ENCODE measurements at regions not wholly inside any gene's neighbourhood (a gene's known extent, or its start where the extent isn't known, plus 50 kb on each side); places are given as distances from the start of the nearest gene placed in this dataset.
"Not testable (repeated sequence)": the region's sequence is repeated elsewhere in the genome, so short reads cannot be mapped to it uniquely, and the experiment has no call there.

DNA sequence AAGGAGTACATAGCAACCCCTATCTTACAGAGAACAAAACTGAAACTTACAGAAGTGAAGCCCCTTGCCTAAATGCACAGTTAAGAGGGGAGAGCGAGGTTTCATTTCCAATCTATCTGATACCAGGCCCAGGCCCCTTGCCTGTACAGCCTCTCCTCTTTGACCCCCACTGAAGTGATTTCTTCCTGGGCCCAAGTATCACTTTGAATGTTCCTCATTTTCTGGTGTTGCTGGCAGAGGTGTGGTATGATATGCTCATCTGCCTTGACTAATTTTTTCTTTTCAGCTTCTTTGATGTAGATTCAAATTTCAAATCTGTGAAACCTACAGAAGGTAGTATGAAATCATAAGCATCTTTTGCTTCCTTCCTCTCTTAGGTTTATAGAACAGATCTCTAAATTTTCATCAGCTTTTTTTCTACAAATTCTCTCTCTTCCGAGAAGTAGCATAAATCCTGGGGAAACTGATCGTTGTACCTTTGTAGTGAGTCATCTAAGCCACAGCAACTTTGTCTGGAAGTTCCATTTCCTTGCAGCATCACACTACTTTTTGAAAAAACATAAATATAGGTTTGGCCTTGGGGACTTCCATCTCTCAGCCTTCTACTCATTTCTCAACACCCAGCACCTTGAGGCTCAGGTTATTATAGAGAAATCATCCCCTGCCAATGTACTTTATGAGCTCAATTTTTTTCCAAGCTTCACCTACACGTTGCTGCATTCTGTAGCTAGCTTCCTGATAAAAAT is 402.4 kb upstream of the PTGER4 start:
- DNase-seq = no peak

DNA sequence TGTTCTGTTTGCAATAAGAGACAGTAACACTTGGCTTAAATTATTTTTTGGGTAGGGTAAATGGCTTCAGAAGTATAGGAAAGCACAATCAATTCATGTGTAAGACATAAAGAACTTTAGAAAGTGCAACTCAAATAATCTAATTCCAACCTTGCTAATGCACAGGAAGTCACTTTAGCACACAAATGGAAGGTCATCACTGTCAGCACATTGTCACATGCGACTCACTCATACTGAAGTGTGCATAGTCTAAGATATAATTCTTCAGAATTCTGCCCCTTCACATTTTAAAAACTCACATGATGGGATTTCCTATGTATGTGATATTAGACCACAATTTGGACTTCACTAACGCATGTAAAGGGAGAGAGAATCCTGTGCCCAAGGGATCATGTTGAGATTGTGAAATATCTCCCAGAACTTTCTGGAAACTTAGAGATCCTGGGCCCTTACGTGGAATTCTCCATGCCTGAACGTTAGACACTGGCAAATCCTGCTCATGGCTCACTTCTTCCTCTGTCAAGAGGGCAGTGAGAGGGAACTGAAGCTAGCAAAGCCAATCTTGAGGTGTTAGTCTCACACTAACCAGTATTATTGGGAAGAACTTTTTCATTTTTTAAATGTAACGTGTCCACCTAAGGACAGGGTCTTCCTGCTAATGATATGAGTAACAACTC is 403.2 kb upstream of the PTGER4 start:
- peak in 3 of 4 experiments; percentile 6 to 26 (median 18) for DNase-seq

DNA sequence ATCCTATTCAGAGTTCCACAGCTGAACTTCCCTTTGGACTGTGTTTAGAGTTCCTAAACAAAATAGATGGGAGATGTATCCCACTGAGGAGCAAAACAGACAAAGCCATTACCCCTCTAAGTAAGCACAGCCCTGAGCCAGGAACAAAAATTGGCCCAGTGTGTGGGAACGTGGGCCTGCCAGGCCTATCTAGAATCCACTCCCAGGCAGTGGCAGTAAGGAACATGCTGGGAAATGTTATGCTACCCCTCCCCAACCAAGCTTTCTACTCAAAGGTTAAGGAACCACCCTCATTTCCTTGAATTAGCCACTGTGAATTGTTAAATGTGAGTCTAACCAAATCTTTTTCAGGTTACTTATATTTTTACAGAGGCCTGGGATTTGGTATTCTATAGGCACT is 405.1 kb upstream of the PTGER4 start:
- no peak for DNase-seq

DNA sequence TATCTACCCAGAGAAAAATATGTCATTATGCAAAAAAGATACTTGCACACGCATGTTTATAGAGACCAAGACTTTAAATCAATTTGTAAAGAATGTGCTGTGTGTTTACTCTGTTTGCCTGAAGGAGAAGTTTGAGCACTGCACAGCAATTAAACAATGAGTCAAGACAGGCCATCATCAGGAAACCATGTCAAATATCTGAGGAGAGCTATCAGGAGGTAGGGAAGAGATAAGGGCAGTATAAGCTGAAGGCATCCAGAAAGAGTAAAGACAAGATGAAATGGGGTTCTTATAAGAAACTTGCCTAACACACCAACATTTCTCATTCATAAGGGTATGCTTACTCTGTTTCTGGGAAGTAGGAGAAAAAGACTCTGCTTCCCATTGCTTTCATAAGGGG is 405.8 kb upstream of the PTGER4 start:
- no peak for DNase-seq

DNA sequence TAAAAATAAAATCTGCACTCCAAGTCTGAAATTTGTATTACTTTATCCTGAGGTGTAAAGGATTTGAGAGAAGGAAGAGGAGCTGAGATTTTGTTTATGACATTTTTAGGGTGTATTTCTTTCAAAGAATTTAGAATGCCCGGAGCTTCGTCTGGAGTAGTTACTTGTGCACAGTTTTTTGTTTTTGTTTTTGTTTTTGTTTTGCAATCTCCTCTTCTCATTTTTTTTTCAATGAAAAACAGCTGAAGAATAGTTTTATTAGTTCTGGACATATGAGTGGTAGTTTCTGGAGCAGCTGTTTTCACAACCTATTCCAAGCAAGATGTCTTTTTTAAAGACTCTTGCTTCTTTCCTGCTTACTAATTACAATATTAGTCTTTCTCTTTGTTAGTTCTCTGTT is 408.2 kb upstream of the PTGER4 start:
- DNase-seq = no peak

DNA sequence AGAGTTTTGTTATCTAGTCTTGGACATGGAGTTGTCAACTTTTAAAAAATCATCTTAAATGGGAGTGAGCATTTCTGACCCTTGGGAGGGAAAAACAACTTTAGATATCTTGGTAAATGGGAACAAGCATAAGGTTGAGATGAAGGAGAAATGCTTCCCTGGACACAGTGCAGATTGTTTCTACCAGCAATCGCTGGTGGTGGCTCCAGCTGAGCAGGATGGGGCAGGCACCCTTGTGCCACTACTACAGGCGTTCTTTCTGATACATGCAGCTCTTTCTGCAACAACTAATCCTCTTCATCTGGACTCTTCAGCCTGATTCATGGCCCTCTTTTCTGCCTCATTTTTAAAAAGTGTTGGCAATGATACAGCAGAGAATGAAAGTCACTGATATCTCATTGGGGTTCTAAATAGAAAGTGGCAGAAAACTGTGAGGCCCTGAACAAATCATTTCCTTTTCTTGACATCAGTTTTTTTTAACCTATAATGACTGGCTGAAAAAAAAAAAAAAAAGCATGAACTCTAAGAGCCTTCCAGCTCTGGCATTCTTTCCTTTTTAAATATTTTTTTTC is 409.4 kb upstream of the PTGER4 start:
- no peak for DNase-seq

DNA sequence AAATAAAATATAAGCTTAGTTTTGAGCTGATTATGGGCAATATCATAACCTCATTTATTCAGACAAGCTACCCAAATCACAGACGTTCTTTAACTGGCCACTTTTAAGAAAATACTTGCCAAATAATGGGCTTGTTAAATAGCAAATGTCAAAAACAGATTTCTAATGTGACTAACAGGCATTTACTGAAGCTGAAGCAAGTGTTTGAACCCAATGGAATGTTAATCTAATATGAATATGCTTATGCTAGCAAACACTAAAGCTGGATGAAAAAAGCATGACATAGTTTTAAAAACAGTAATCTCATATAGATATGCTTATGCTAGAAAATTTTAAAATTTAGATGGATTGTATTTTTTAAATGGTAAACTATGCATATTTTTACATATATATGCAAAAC is 411.6 kb upstream of the PTGER4 start:
- no peak for DNase-seq

DNA sequence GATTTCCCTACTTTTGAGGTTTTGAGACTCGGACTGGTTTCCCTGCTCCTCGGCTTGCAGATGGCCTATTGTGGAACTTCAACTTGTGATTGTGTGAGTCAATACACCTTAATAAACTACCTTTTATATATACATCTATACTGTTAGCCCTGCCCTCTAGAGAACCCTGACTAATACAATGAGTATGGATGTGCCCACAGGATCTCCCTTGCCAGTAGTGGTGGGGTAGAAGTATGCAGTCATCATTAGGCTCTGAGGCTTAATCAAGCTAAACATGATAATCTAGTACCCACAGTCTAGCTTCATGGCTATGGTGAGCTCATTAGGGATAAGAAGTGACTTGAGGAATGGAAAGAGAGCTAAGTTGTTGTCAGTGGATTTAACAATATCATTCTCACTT is 412.8 kb upstream of the PTGER4 start:
- DNase-seq = no peak

DNA sequence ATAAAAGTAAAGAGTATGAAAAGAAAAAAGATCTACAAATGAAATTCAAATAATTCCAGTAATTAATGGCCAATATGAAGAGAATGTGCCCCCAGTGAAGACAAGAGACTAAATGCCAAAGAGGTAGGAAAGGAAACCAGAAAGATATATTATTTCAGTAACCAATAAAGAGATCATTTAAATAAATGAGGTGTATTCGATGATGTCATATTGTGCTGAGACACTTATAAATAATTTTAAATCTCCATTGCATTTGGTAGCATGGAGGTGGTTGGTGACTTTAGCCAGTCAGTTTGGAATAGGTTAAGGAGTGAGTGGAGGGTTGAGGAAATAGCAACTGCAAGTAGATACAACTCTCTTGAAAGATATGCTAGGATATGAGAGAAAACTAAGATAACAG is 417.7 kb upstream of the PTGER4 start:
- DNase-seq = no peak

DNA sequence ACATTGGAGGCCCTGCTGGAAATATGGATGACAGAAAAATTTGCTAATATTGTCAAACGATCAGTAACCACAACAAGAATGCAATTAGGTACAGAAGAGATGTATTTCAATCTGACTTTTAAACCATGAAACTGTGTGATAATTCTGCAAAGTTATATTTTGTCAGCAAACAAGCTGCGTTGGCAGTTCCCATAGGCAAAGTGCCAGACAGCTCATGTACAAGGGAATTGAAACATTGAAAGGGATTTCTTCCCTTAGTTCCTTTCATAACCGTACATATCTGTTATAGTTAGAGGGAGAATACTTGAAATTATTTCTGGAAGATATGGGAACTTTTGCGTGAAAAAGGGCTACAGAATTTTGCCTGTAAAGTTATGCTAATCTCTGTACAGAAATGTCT is 419.4 kb upstream of the PTGER4 start:
- DNase-seq = peak; percentile 8 to 57 (median 30)

DNA sequence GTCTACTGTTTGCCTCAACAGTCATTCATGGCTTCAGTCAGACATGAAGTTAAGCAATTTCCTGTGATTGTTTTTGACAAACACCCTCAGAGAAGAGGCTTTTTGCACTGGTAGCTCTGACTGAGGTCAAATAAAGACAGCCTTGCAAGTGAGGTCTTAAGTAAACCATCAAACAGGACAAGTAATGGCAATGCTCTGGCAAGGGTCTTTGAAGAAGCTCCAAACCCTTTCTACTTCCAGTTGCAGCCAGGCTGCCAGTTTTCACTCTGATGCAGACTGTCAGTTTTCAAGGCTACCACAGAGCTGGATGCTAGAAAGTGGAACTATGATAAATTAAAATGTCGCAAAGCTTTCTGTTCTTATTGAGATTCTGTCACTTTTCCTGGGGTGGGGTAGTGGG is 421.5 kb upstream of the PTGER4 start:
- peak; percentile 25 to 62 (median 48) for DNase-seq

DNA sequence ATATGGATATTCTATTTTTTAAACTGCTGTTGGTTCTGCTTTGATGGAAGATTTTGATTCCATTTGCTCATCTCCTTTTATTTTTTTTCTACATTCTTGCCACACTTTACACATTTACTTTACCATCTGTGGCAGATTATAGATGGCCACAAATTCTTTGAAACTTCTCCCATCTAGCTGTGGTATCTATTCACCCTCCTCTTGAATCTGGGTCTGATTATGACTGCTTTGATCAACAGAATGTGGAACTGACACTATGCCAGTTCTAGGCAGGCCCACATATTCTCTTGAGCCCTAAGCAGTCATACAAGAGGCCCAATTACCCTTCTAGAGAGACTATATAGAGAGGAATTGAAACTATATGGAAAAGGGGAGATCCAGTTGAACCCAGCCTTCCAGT is 439.0 kb upstream of the PTGER4 start:
- DNase-seq = no peak

DNA sequence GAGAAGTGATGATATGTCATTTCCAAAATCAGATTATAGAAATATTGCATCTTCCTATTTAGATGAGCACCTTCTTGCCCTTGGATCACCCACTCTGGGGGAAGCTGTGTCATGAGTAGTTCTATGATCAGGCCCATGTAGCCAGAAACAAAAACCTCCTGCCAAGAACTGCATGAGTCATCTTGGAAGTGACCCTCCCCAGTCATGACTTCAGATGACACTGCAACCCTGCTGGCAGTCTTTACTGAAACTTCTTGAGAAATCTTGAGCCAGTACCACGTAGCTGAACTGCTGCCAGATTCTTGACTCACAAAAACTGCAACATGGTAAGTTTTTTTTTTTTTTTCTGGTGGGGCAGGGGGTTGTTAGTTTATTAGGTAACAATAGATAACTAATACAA is 439.6 kb upstream of the PTGER4 start:
- DNase-seq = peak in 1 of 4 experiments; percentile 26

DNA sequence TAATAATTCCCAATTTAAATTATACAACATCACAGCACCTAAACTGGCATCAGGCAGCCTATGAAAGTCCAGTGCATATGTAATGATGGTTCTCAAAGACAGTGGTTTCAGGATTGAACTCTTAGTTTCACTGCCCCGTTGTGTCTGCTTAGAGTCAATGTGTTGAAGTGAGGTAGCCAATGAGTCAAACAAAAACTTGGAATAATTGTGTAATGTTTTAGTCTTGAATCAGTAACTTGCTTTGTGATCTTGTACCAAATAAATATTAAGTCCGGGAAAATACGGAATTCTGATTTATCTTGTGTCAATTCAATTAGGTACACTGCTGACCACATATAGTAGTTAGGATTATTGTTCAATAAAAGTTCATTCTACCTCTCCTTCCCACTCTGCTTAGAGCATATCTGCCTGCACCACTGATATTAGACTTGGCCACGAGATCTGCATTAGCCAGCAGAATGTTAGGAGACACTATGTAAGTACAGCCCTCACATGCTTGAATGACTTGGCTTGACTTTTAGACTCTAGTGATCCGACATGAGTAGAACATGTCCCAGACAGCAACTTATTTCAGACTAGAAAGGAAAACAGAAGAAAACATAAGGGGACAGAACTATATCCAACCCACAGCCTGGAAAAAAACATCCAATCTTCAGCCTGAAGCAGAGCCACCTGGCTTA is 441.5 kb upstream of the PTGER4 start:
- no peak for DNase-seq

DNA sequence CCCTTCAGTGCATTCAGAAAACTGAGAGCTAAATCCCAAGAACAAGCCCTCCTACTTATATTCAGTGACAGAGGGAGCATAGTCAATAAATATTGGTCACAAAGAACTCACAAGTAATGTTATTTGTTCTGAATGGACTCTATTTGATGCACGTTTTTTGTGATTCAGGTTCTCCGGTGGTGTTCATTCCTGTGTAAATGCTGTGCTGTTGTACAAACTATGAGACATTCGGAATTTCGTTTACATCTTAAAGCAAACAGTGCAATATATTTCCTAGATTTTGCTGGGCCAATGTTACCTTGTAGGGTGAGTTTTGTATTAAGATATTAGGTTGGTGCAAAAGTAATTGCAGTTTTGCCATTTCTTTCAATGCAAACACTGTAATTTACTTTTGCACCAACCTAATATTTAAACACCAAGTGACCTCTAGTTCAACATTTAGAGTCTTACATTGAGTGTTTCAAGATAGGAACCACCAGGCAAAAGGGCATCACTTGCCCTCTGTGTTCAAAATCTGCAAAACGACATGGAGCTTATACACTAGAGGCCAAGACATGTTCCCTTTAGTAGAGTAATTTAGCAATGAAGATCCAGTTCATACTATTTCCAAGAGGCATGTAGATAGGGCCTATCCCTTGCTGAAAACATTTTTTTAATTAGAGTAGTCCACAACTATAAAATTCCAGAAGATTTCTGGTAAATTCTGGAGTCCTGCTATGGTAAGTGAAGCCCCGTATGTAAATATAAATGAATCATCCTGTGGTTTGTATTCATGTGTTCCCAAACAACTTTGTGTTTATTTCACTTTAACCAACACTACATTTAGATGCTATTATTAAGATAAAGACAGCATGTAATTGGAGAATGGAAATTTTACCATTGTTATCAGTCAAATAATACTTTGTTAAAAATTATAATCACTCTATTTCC is 444.0 kb upstream of the PTGER4 start:
- DNase-seq = no peak

DNA sequence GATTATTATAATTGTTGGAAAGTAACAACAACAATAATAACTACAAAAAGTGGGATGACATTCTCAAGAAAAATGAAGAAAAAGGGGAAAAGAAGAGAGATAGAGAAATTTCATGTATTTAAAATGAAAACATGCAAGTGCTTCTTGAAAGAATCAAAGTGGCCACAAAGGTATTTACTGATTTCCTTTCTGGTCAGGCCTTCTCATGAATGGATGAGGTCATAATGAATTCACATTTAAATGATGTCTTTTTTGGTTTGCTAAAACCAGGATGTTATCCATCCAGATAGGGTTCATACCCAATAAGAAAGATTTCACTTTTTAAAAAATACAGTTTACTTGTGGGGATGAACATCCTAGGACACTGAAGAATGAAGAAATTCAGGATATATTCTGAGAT is 446.4 kb upstream of the PTGER4 start:
- DNase-seq = no peak

DNA sequence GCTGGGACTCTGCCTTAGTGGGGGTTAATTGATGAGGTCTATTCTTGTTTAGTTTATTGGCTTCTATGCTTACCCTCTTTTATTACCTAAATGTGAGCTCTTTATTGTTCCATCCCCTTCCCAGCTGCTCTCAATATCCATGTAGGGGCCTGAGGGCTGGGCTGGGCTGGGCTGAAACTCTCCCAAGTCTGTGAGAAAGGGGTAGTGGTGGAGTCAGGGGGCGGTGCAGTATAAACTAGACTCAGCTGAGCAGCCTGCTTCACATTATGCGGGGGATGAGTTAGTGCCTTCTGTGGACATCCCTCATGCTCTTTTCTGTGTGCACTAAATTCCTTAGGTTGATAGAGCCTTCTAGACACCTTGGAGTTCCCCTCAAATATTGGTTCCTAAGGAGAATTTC is 451.8 kb upstream of the PTGER4 start:
- no peak for DNase-seq

DNA sequence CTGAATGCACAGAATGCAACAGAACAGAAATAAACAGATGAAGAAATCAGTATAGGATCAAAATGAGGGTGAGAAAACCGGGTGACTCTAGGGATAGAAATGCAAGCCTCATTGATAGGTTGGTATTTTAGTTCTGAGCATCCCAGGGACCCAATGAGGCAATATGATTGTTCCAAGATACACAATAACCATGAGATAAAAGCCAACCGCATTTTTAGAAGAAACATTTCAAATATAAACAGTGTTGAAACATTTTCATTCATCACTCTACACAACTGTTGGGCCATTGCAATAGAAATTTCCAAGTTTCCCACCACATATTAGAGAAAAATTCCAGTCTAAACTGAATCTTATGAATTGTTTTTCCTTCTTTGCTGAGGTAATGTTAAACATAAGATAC is 452.3 kb upstream of the PTGER4 start:
- no peak for DNase-seq

DNA sequence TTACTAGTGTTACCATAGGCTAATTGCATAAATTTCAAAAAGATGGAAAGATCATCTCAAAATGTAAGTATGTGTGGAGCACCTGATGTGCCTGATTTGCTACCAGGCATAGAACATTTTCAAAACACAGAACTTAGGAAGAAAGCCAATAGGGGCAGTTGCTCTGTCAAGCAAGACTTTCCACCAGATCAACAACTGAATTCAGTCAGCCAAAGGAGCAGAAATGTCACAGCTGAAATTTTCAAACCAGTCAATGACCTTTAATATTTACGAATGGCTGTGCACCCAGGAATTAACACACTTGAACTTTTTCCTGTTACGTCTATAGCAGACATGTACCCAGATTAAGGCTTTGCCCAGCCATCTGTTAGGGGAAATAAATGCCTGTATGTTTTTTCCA is 452.8 kb upstream of the PTGER4 start:
- no peak for DNase-seq

DNA sequence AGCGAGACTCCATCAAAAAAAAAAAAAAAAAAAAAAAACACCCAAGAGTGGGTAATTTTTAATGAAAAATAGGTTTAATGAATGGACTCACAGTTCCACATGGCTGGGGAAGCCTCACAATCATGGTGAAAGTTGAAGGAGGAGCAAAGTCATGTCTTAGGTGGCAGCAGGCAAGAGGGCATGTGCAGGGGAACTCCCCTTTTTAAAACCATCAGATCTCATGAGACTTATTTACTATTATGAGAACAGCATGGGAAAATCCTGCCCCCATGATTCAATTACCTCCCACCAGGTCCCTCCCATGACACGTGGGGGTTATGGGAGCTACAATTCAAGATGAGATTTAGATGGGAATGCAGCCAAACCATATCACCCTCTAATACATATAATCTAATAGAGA is 454.6 kb upstream of the PTGER4 start:
- not testable (repeated sequence) for DNase-seq

DNA sequence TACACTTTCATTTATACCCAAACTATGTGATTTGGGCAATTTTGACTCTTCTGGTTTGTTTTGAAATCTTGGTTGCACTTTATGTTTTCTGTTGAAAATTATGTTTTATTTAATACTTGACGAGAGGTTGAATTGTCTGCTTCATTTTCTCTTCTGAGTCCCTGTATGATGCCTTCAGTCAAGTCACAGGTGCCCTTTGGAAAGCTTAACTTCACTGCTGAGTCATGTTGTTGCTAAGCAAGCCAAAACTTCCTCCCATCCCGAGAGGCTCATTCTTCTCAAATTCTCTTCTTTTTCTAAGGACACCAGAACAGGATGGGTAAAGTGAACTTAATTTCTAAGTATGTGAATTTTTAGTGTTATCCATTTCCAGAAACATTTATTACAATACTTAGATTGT is 455.3 kb upstream of the PTGER4 start:
- no peak for DNase-seq

DNA sequence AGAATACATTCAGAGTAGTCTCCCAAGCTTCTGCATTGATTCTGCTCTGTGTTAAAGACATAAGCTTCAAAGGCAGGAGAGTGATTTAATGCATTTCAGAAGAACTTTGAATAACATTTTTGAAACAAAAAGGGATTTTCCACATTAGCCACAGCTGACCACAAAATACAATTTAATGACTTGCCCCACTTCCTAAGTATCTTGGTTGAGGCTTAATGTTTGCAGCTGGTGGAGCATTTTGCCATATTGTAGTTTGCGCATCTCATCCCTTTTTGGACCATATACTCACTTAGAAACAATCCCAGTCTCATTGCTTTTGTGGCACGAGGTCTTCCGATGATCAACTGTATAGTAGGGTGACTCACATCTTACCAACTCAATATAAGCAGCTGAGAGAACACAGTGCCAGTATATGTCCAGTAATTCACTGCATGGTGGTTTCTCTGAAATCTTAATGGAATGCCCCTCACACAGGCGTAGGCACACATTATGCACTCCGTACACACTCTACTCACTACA is 455.8 kb upstream of the PTGER4 start:
- DNase-seq = peak in 1 of 4 experiments; percentile 13

All from suppressor macrophage (primary cell).